ELF-1 (cell line): ENCODE measurements at regions not wholly inside any gene's neighbourhood (a gene's known extent, or its start where the extent isn't known, plus 50 kb on each side); places are given as distances from the start of the nearest gene placed in this dataset.
A peak's percentile ranks its signal among the peaks of the same experiment; 100 is the strongest.

Experiments used
- DNase-seq: peaks from one replicate; pipeline ENCODE4 v3.0.0-alpha.2; 2016; ENCODE audit warnings: low read depth, low spot score

- no peak for DNase-seq
Measured at GRCh38 chr22:27331526-27332281, 469.9 kb downstream of the MN1 start.

- no peak for DNase-seq
Measured at GRCh38 chr22:27335102-27335660, 466.4 kb downstream of the MN1 start.

- no peak for DNase-seq
Measured at GRCh38 chr22:27336151-27337090, 465.1 kb downstream of the MN1 start.

- DNase-seq, result no peak
Measured at GRCh38 chr22:27337676-27338075, 463.9 kb downstream of the MN1 start.

- DNase-seq, result no peak
Measured at GRCh38 chr22:27340047-27340446, 461.5 kb downstream of the MN1 start.

GRCh38 chr22:27344546-27344945, 457.0 kb downstream of the MN1 start:
- DNase-seq, result peak; percentile 30

- DNase-seq, result no peak
Measured at GRCh38 chr22:27345691-27346090, 455.9 kb downstream of the MN1 start.

- DNase-seq, result no peak
Measured at GRCh38 chr22:27347951-27348350, 453.6 kb downstream of the MN1 start.

- no peak for DNase-seq
Measured at GRCh38 chr22:27348634-27349033, 452.9 kb downstream of the MN1 start.

GRCh38 chr22:27349456-27349855, 452.1 kb downstream of the MN1 start:
- DNase-seq, result no peak

GRCh38 chr22:27350306-27350705, 451.2 kb downstream of the MN1 start:
- DNase-seq, result no peak

GRCh38 chr22:27352426-27352825, 449.1 kb downstream of the MN1 start:
- DNase-seq, result no peak

GRCh38 chr22:27358096-27358870, 443.3 kb downstream of the MN1 start:
- no peak for DNase-seq

- no peak for DNase-seq
Measured at GRCh38 chr22:27370269-27370668, 431.3 kb downstream of the MN1 start.

- DNase-seq, result no peak
Measured at GRCh38 chr22:27370987-27371386, 430.6 kb downstream of the MN1 start.

GRCh38 chr22:27372364-27372763, 429.2 kb downstream of the MN1 start:
- no peak for DNase-seq

- peak; percentile 97 for DNase-seq
Measured at GRCh38 chr22:27372969-27373670, 428.4 kb downstream of the MN1 start.

GRCh38 chr22:27377501-27378295, 423.9 kb downstream of the MN1 start:
- no peak for DNase-seq

- no peak for DNase-seq
Measured at GRCh38 chr22:27378311-27378800, 423.2 kb downstream of the MN1 start.

GRCh38 chr22:27378995-27379394, 422.6 kb downstream of the MN1 start:
- no peak for DNase-seq
